Neural progenitor cell (in vitro differentiated cells): ENCODE measurements at regions not wholly inside any gene's neighbourhood (a gene's known extent, or its start where the extent isn't known, plus 50 kb on each side); places are given as distances from the start of the nearest gene placed in this dataset.

Source experiments
- CTCF ChIP-seq: fragments of 200-600 bp; sonication (generic); IDR thresholded peaks from 2 replicates; pipeline ENCODE4 v1.5.1; 2017; ENCODE audit warnings: antibody characterized with exemption, mild to moderate bottlenecking
- EZH2phosphoT487 ChIP-seq: fragments of 200-600 bp; sonication (generic); IDR thresholded peaks from 2 replicates; pipeline ENCODE4 v1.6.1; 2017; ENCODE audit warnings: antibody characterized with exemption

GRCh38 chr3:8204853-8205650 is 296.6 kb upstream of the LMCD1 start:
- no peak for TF ChIP-seq EZH2phosphoT487
- TF ChIP-seq CTCF, result no peak
